Astrocyte (in vitro differentiated cells and primary cell): ENCODE measurements at regions not wholly inside any gene's neighbourhood (a gene's known extent, or its start where the extent isn't known, plus 50 kb on each side); places are given as distances from the start of the nearest gene placed in this dataset.

Experiments
- DNase-seq: peaks from one replicate; pipeline ENCODE4 v3.0.0-alpha.2; 2010; ENCODE audit warnings: low read depth
- FAIRE-seq: peaks from 2 replicates; lab custom pipeline; 2011; peaks lifted over from hg19 to GRCh38; lab: Jason Lieb, UNC
- H2AFZ ChIP-seq: 2 replicates; pipeline ENCODE4 v1.6.0; 2012; ENCODE audit warnings: low read depth, low read length, inconsistent platforms
- H3K27ac ChIP-seq: 2 replicates; pipeline ENCODE4 v1.5.1; 2011; ENCODE audit warnings: low read depth, low read length, inconsistent platforms
- H3K27me3 ChIP-seq: 2 replicates; pipeline ENCODE4 v1.6.0; 2011; ENCODE audit warnings: low read length, inconsistent platforms; ENCODE audit not compliant: insufficient read depth
- H3K36me3 ChIP-seq: 2 replicates; pipeline ENCODE4 v1.5.1; 2011; ENCODE audit warnings: low read length, inconsistent platforms; ENCODE audit not compliant: insufficient read depth
- H3K4me1 ChIP-seq: 2 replicates; pipeline ENCODE4 v1.5.1; 2011; ENCODE audit warnings: low read length, inconsistent platforms; ENCODE audit not compliant: insufficient read depth
- H3K4me2 ChIP-seq: 2 replicates; pipeline ENCODE4 v1.6.0; 2012; ENCODE audit warnings: low read length, inconsistent platforms
- H3K4me3 ChIP-seq: 2 replicates; pipeline ENCODE4 v1.5.1; 2011; ENCODE audit warnings: low read depth, mild to moderate bottlenecking, low read length, inconsistent platforms; ENCODE audit not compliant: insufficient read depth
- H3K79me2 ChIP-seq: 2 replicates; pipeline ENCODE4 v1.6.0; 2012; ENCODE audit warnings: mild to moderate bottlenecking, low read length, inconsistent platforms; ENCODE audit not compliant: insufficient read depth
- H3K9ac ChIP-seq: 2 replicates; pipeline ENCODE4 v1.6.0; 2012; ENCODE audit warnings: mild to moderate bottlenecking, low read length, inconsistent platforms
- H3K9me3 ChIP-seq: 2 replicates; pipeline ENCODE4 v1.5.1; 2012; ENCODE audit warnings: low read depth, mild to moderate bottlenecking, low read length, inconsistent platforms; ENCODE audit not compliant: insufficient read depth
- H4K20me1 ChIP-seq: 2 replicates; pipeline ENCODE4 v1.6.0; 2012; ENCODE audit warnings: low read length, inconsistent platforms; ENCODE audit not compliant: insufficient read depth
- H3K27ac Mint-ChIP-seq: one replicate; pipeline ENCODE4 v1.8.0; 2021; ENCODE audit warnings: mild to moderate bottlenecking, mixed read lengths; ENCODE audit not compliant: unreplicated experiment
- H3K27me3 Mint-ChIP-seq: one replicate; pipeline ENCODE4 v1.8.0; 2021; ENCODE audit warnings: low read depth, mixed read lengths; ENCODE audit not compliant: unreplicated experiment
- H3K36me3 Mint-ChIP-seq: one replicate; pipeline ENCODE4 v1.8.0; 2021; ENCODE audit warnings: low read depth, mixed read lengths; ENCODE audit not compliant: unreplicated experiment
- H3K4me1 Mint-ChIP-seq: one replicate; pipeline ENCODE4 v1.8.0; 2021; ENCODE audit warnings: low read depth, mixed read lengths; ENCODE audit not compliant: unreplicated experiment
- H3K4me3 Mint-ChIP-seq: one replicate; pipeline ENCODE4 v1.8.0; 2021; ENCODE audit warnings: mild to moderate bottlenecking, moderate library complexity, mixed read lengths; ENCODE audit not compliant: unreplicated experiment
- H3K9me3 Mint-ChIP-seq: one replicate; pipeline ENCODE4 v1.8.0; 2021; ENCODE audit warnings: mild to moderate bottlenecking, mixed read lengths; ENCODE audit not compliant: unreplicated experiment
- EZH2 ChIP-seq: IDR thresholded peaks from 2 replicates; pipeline ENCODE4 v1.6.1; 2012; ENCODE audit warnings: mild to moderate bottlenecking, low read length, inconsistent platforms; ENCODE audit not compliant: insufficient read depth
- TF ChIP-seq, protein P1 (sequence below): IDR thresholded peaks from 2 replicates; pipeline ENCODE4 v1.5.1; 2011; ENCODE audit warnings: low read depth, mild to moderate bottlenecking, inconsistent platforms, low read length, moderate library complexity; ENCODE audit not compliant: insufficient read depth

DNA sequence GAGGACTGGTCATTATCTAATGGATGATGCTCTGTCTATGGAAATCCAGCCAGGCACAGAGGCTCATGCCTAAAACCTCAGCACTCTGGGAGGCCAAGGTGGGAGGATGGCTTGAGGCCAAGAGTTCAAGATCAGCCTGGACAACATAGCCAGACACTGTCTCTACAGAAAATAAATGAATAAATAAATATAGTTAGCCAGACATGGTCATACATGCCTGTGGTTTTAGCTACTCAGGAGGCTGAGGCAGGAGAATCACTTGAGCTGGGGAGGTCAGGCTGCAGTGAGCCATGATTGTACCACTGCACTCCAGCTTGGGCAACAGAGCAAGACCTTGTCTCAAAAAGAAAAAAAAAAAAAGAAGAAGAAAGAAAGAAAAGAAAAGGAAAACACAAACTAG is 234.7 kb downstream of the TSHZ3 start:
- H3K27me3 ChIP-seq: no peaks in the 10 kb centered on the region
- no peaks in the 10 kb centered on the region for H3K9me3 ChIP-seq
- peaks cover 4% of the 10 kb centered on the region for H3K36me3 Mint-ChIP-seq
- no peak for FAIRE-seq
- H2AFZ ChIP-seq: no peak overlapping the region
- no peak overlapping the region for H3K4me3 ChIP-seq
- H3K27ac Mint-ChIP-seq: no peak overlapping the region
- H3K4me2 ChIP-seq: no peak overlapping the region
- peaks cover 11% of the 10 kb centered on the region for H3K27me3 Mint-ChIP-seq
- H3K79me2 ChIP-seq: no peaks in the 10 kb centered on the region
- no peak overlapping the region for H3K4me3 Mint-ChIP-seq
- TF ChIP-seq EZH2: no peak
- TF ChIP-seq, protein P1, sequence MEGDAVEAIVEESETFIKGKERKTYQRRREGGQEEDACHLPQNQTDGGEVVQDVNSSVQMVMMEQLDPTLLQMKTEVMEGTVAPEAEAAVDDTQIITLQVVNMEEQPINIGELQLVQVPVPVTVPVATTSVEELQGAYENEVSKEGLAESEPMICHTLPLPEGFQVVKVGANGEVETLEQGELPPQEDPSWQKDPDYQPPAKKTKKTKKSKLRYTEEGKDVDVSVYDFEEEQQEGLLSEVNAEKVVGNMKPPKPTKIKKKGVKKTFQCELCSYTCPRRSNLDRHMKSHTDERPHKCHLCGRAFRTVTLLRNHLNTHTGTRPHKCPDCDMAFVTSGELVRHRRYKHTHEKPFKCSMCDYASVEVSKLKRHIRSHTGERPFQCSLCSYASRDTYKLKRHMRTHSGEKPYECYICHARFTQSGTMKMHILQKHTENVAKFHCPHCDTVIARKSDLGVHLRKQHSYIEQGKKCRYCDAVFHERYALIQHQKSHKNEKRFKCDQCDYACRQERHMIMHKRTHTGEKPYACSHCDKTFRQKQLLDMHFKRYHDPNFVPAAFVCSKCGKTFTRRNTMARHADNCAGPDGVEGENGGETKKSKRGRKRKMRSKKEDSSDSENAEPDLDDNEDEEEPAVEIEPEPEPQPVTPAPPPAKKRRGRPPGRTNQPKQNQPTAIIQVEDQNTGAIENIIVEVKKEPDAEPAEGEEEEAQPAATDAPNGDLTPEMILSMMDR: no peak
- no peaks in the 10 kb centered on the region for H3K36me3 ChIP-seq
- H3K4me1 ChIP-seq: peaks cover 11% of the 10 kb centered on the region
- peak; percentile 11 for DNase-seq
- peak overlapping the region; percentile 42 for H3K27ac ChIP-seq
- no peak overlapping the region for H3K9ac ChIP-seq
- H3K4me1 Mint-ChIP-seq: peaks cover 14% of the 10 kb centered on the region
- H4K20me1 ChIP-seq: no peaks in the 10 kb centered on the region
- H3K9me3 Mint-ChIP-seq: peaks cover 3% of the 10 kb centered on the region

DNA sequence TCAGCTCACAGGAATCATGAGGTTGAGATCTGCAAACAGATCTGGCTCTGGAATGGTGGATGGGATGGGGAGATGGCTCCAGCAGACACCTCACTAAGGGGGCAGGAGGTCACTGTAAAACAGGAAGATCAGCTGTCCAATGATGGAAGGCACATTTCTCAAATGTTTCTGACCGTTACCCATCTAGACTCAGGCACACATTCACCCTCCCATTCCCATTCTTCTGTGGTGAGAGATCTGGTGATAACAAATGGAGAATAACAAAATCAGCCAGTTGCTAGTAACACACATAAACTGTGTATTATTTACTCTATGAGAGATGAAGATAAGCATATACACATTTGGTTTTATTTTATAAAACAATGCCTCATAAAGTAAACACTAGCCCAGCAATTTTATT is 235.9 kb downstream of the TSHZ3 start:
- Mint-ChIP-seq H3K9me3 (peaks cover 2% of the 10 kb centered on the region), H3K27me3 (peaks cover 16% of the 10 kb centered on the region), H3K4me3 (no peak overlapping the region), H3K27ac (peak overlapping the region; percentile 67), H3K36me3 (peaks cover 2% of the 10 kb centered on the region), H3K4me1 (peaks cover 14% of the 10 kb centered on the region)
- TF ChIP-seq, protein P1: no peak
- TF ChIP-seq EZH2: no peak
- Histone ChIP-seq H3K4me2 (peak overlapping the region; percentile 27), H3K4me1 (peaks cover 11% of the 10 kb centered on the region), H3K36me3 (no peaks in the 10 kb centered on the region), H4K20me1 (no peaks in the 10 kb centered on the region), H3K27ac (peak overlapping the region; percentile 42), H3K79me2 (no peaks in the 10 kb centered on the region), H2AFZ (no peak overlapping the region), H3K9ac (peak overlapping the region; percentile 25), H3K4me3 (no peak overlapping the region), H3K9me3 (no peaks in the 10 kb centered on the region), H3K27me3 (no peaks in the 10 kb centered on the region)
- FAIRE-seq (peak; percentile 65), DNase-seq (peak; percentile 29)

DNA sequence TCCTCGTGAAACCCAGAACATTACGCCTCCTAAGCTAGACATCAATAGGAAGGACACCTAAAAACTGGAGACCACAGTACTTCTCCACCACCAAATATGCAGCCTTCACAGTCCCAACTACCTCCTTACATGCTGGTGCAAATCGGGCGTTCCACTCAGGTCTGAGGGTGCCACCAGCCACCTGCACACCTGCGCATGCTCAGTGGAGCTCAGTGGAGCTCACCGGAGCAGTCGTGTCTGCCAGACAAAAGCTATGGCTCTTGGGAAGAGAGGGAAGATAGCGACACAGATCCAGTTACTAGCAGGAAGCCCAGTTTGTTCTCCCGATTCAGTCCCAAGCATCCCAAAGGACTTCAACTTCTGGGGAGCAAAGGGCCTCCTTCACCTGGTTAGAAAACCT is 237.1 kb downstream of the TSHZ3 start:
- Mint-ChIP-seq H3K27me3 (peaks cover 25% of the 10 kb centered on the region), H3K36me3 (peaks cover 2% of the 10 kb centered on the region), H3K27ac (peak overlapping the region; percentile 49), H3K9me3 (peaks cover 2% of the 10 kb centered on the region), H3K4me3 (no peak overlapping the region), H3K4me1 (peaks cover 14% of the 10 kb centered on the region)
- no peak overlapping the region for H3K4me2 ChIP-seq
- H3K4me1 ChIP-seq: peaks cover 11% of the 10 kb centered on the region
- no peak for FAIRE-seq
- H3K27ac ChIP-seq: no peak overlapping the region
- H3K79me2 ChIP-seq: no peaks in the 10 kb centered on the region
- no peaks in the 10 kb centered on the region for H4K20me1 ChIP-seq
- H3K27me3 ChIP-seq: no peaks in the 10 kb centered on the region
- no peak for DNase-seq
- H3K4me3 ChIP-seq: no peak overlapping the region
- no peaks in the 10 kb centered on the region for H3K36me3 ChIP-seq
- no peaks in the 10 kb centered on the region for H3K9me3 ChIP-seq
- H2AFZ ChIP-seq: no peak overlapping the region
- no peak overlapping the region for H3K9ac ChIP-seq
- TF ChIP-seq, protein P1: no peak
- TF ChIP-seq EZH2: no peak
